ENCODE measurements at regions not wholly inside any gene's neighbourhood (a gene's known extent, or its start where the extent isn't known, plus 50 kb on each side); places are given as distances from the start of the nearest gene placed in this dataset.

DNA sequence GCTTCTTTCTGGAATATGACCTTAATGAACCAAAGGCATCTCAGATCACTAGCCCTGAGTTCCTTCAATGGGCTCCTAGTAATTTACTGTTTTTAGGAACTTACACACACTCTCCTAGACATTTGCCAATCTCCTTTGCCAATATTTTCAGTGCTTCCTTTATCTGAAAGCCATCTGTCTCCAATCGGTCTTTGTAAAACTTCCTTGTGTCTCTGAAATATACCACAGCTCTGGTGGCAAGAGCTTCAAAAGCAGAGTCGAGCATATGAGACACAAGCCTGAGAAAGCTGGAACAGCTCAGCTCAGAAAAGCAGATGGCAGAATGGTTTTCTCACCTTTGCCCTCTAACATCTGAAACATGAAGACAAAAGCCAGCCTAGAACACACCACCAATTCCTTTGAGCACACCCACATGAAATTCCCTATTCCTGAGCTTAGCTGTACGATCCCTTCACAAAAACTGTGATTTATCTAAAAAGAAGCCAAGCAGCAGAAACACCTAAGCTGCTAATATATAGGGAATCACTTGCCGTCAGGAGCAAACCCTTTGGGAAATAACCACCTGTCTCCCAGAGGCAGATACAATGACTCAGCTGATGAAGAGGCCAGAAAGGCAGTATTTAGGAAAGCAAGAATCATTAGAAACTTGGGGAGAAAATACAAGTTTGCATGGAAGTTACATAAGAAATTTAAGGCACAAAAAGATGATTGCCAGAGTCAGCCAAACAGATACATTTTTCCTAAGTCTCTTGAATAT is 70.2 kb upstream of the ANK3 start:
- no peak for DNase-seq

GRCh38 chr10:60456053-60456452 is 66.4 kb upstream of the ANK3 start:
- 86% methylated on average over 4 of the region's 4 CpGs for WGBS, 2 donors
- no peak overlapping the region for H3K27ac ChIP-seq
- TF ChIP-seq CTCF (IDR thresholded peaks at IDR 0.05) (no peak), POLR2A (IDR thresholded peaks at IDR 0.05) (no peak)
- no peak for DNase-seq
- no peaks in the 10 kb centered on the region for H3K27me3 ChIP-seq
- H3K36me3 ChIP-seq = no peaks in the 10 kb centered on the region
- no peaks in the 10 kb centered on the region for H3K9me3 ChIP-seq
- no peak overlapping the region for H3K4me3 ChIP-seq
- intact Hi-C loops (cut with DNase I) = no loop called here
- H3K4me1 ChIP-seq = no peaks in the 10 kb centered on the region

More for the DNA sequence above, 70.2 kb upstream of the ANK3 start:
- Histone ChIP-seq H3K27ac (no peak overlapping the region), H3K27me3 (no peaks in the 10 kb centered on the region), H3K4me3 (no peak overlapping the region), H3K4me1 (no peaks in the 10 kb centered on the region), H3K36me3 (no peaks in the 10 kb centered on the region), H3K9me3 (no peaks in the 10 kb centered on the region)
- intact Hi-C loops (cut with DNase I) = no loop called here
- 55 to 77% methylated on average over 4 of the region's 4 CpGs for WGBS, 2 donors
- no peak for TF ChIP-seq CTCF (IDR thresholded peaks at IDR 0.05)

GRCh38 chr10:60454336-60454735 is 64.7 kb upstream of the ANK3 start:
- Histone ChIP-seq H3K27ac (no peak overlapping the region), H3K36me3 (no peaks in the 10 kb centered on the region), H3K4me3 (no peak overlapping the region), H3K27me3 (no peaks in the 10 kb centered on the region), H3K9me3 (no peaks in the 10 kb centered on the region), H3K4me1 (no peaks in the 10 kb centered on the region)
- 53 to 76% methylated on average over 3 of the region's 3 CpGs for WGBS, 2 donors
- TF ChIP-seq CTCF (IDR thresholded peaks at IDR 0.05) = no peak
- no peak for TF ChIP-seq POLR2A (IDR thresholded peaks at IDR 0.05)
- intact Hi-C loops (cut with DNase I) = loop anchor here (5.0 kb wide), 1 partner anchor 193 kb away; no protein-coding TSS in a partner anchor
- DNase-seq = no peak

GRCh38 chr10:60453036-60453435 is 63.4 kb upstream of the ANK3 start:
- Histone ChIP-seq H3K27me3 (no peaks in the 10 kb centered on the region), H3K4me1 (no peaks in the 10 kb centered on the region), H3K4me3 (no peak overlapping the region), H3K36me3 (no peaks in the 10 kb centered on the region), H3K9me3 (no peaks in the 10 kb centered on the region), H3K27ac (no peak overlapping the region)
- intact Hi-C loops (cut with DNase I) = loop anchor here (5.0 kb wide), 1 partner anchor 194 kb away; no protein-coding TSS in a partner anchor
- TF ChIP-seq POLR2A (IDR thresholded peaks at IDR 0.05) = no peak
- no peak for TF ChIP-seq CTCF (IDR thresholded peaks at IDR 0.05)
- 62% methylated on average over 2 of the region's 2 CpGs for WGBS, 2 donors
- DNase-seq = no peak

DNA sequence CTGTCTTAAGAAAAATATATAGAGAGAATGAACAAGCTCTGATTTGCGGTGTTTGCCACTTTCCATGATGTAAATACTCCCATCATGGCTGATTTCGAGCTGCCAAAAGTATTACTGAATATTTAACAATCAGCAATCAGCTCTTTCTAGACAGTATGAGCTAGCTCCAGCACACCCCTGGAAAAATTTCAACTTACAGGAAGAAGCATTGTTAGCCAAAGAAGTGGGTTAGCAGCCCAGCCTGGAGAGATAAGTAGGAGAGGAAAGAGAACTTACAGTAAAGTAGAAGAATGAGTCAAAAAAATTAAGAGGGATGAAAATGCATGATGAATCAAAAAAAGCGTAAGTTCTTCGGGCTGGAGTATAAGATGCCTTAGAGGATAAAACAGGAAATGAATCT is 60.6 kb upstream of the ANK3 start:
- 90 to 91% methylated on average over 4 of the region's 4 CpGs for WGBS, 2 donors
- no peaks in the 10 kb centered on the region for H3K9me3 ChIP-seq
- no peak overlapping the region for H3K27ac ChIP-seq
- no peak overlapping the region for H3K4me3 ChIP-seq
- TF ChIP-seq POLR2A (IDR thresholded peaks at IDR 0.05) (no peak), CTCF (IDR thresholded peaks at IDR 0.05) (no peak)
- H3K4me1 ChIP-seq = peaks cover 0 to 23% (median 0%) of the 10 kb centered on the region in 3 donors
- intact Hi-C loops (cut with DNase I) = loop anchor here (5.0 kb wide), 1 partner anchor 197 kb away; no protein-coding TSS in a partner anchor
- H3K36me3 ChIP-seq = no peaks in the 10 kb centered on the region
- no peaks in the 10 kb centered on the region for H3K27me3 ChIP-seq
- no peak for DNase-seq

All from esophagus squamous epithelium (tissue), 5 donors.